Amniotic epithelial cell (primary cell): ENCODE measurements at regions not wholly inside any gene's neighbourhood (a gene's known extent, or its start where the extent isn't known, plus 50 kb on each side); places are given as distances from the start of the nearest gene placed in this dataset.

Experiments
- DNase-seq: peaks from one replicate; pipeline ENCODE4 v3.0.0-alpha.2; 2010; ENCODE audit warnings: low read depth

GRCh38 chr9:36728651-36729520 is 156.2 kb downstream of the MELK start:
- DNase-seq: peak; percentile 70

- peak; percentile 14 for DNase-seq
Observed at GRCh38 chr9:36729906-36730305, 157.2 kb downstream of the MELK start.

- DNase-seq: no peak
Observed at GRCh38 chr9:36730414-36730813, 157.7 kb downstream of the MELK start.

- no peak for DNase-seq
Observed at GRCh38 chr9:36731068-36731956, 158.6 kb downstream of the MELK start.

- no peak for DNase-seq
Observed at GRCh38 chr9:36734737-36735136, 162.0 kb downstream of the MELK start.

GRCh38 chr9:36736648-36737047 is 164.0 kb downstream of the MELK start:
- DNase-seq: no peak

- peak; percentile 32 for DNase-seq
Observed at GRCh38 chr9:36738318-36738976, 165.8 kb downstream of the MELK start.

GRCh38 chr9:36739373-36740116 is 166.8 kb downstream of the MELK start:
- no peak for DNase-seq

- no peak for DNase-seq
Observed at GRCh38 chr9:36742264-36742663, 169.6 kb downstream of the MELK start.

- no peak for DNase-seq
Observed at GRCh38 chr9:36744678-36745077, 172.0 kb downstream of the MELK start.

GRCh38 chr9:36745977-36746376 is 173.3 kb downstream of the MELK start:
- no peak for DNase-seq

GRCh38 chr9:36746415-36746814 is 173.7 kb downstream of the MELK start:
- DNase-seq: no peak

- peak; percentile 43 for DNase-seq
Observed at GRCh38 chr9:36748322-36748899, 175.7 kb downstream of the MELK start.

- no peak for DNase-seq
Observed at GRCh38 chr9:36749461-36749860, 176.8 kb downstream of the MELK start.

- no peak for DNase-seq
Observed at GRCh38 chr9:36750630-36751029, 177.9 kb downstream of the MELK start.

- no peak for DNase-seq
Observed at GRCh38 chr9:36755019-36755418, 182.3 kb downstream of the MELK start.

GRCh38 chr9:36759141-36759540 is 186.4 kb downstream of the MELK start:
- DNase-seq: no peak

GRCh38 chr9:36759976-36760375 is 187.3 kb downstream of the MELK start:
- DNase-seq: no peak

GRCh38 chr9:36760667-36761420 is 188.1 kb downstream of the MELK start:
- no peak for DNase-seq

- DNase-seq: no peak
Observed at GRCh38 chr9:36762958-36763357, 190.3 kb downstream of the MELK start.

GRCh38 chr9:36763778-36764177 is 191.1 kb downstream of the MELK start:
- no peak for DNase-seq
